HEK293T (cell line): ENCODE measurements at regions not wholly inside any gene's neighbourhood (a gene's known extent, or its start where the extent isn't known, plus 50 kb on each side); places are given as distances from the start of the nearest gene placed in this dataset.

Experiments
- ARNT ChIP-seq: fragments of 450-650 bp; IDR thresholded peaks from 2 replicates; pipeline ENCODE4 v1.6.1; 2017; ENCODE audit warnings: mild to moderate bottlenecking
- BHLHE40 ChIP-seq: fragments of 450-650 bp; IDR thresholded peaks from 2 replicates; pipeline ENCODE4 v1.6.1; 2016; ENCODE audit warnings: mild to moderate bottlenecking, moderate library complexity, borderline replicate concordance
- CTBP1 ChIP-seq: fragments of 450-650 bp; IDR thresholded peaks from 2 replicates; pipeline ENCODE4 v1.6.1; 2016; ENCODE audit warnings: borderline replicate concordance
- ELF4 ChIP-seq: fragments of 450-650 bp; IDR thresholded peaks from 2 replicates; pipeline ENCODE4 v1.6.1; 2017; ENCODE audit warnings: antibody characterized with exemption
- FOXA1 ChIP-seq: fragments of 450-650 bp; IDR thresholded peaks from 2 replicates; pipeline ENCODE4 v1.6.1; 2016; ENCODE audit warnings: mild to moderate bottlenecking
- FOXM1 ChIP-seq: fragments of 450-650 bp; IDR thresholded peaks from 2 replicates; pipeline ENCODE4 v1.6.1; 2017; ENCODE audit warnings: mild to moderate bottlenecking, borderline replicate concordance
- L3MBTL2 ChIP-seq: fragments of 450-650 bp; conservative IDR thresholded peaks from 2 replicates; pipeline ENCODE4 v1.6.1; 2016; ENCODE audit warnings: mild to moderate bottlenecking
- NFRKB ChIP-seq: fragments of 450-650 bp; IDR thresholded peaks from 2 replicates; pipeline ENCODE4 v1.6.1; 2016; ENCODE audit warnings: mild to moderate bottlenecking, moderate library complexity
- SP1 ChIP-seq: fragments of 450-650 bp; IDR thresholded peaks from 2 replicates; pipeline ENCODE4 v1.6.1; 2017
- SUZ12 ChIP-seq: fragments of 450-650 bp; IDR thresholded peaks from 2 replicates; pipeline ENCODE4 v1.6.1; 2016; ENCODE audit warnings: mild to moderate bottlenecking
- TARDBP ChIP-seq: fragments of 450-650 bp; IDR thresholded peaks from 2 replicates; pipeline ENCODE4 v1.6.1; 2016
- ZNF384 ChIP-seq: fragments of 450-650 bp; IDR thresholded peaks from 2 replicates; pipeline ENCODE4 v1.6.1; 2016

GRCh38 chr11:23490557-23491235 is 630.4 kb upstream of the CCDC179 start:
- TF ChIP-seq FOXM1 (no peak), ELF4 (no peak), FOXA1 (no peak), BHLHE40 (no peak), SP1 (no peak), TARDBP (no peak), SUZ12 (no peak), ZNF384 (no peak), L3MBTL2 (no peak), NFRKB (no peak), CTBP1 (no peak), ARNT (no peak)
